GM23338 (cell line): ENCODE measurements at regions not wholly inside any gene's neighbourhood (a gene's known extent, or its start where the extent isn't known, plus 50 kb on each side); places are given as distances from the start of the nearest gene placed in this dataset.

Source experiments
- ATAC-seq: fragments of 200-7000 bp; cut with Tn5 transposase; 3 replicates; pipeline ENCODE4 v1.9.1; 2020
- DNase-seq: peaks from one replicate; pipeline ENCODE4 v3.0.0-alpha.2; 2015; ENCODE audit warnings: low spot score
- H2AFZ ChIP-seq: fragments of 200-600 bp; sonication (generic); 2 replicates; pipeline ENCODE4 v1.8.0; 2016; ENCODE audit warnings: antibody characterized with exemption, mild to moderate bottlenecking, moderate library complexity
- H3F3A ChIP-seq: fragments of 200-600 bp; sonication (generic); replicated peaks from 2 replicates; pipeline ENCODE4 v1.8.0; 2017; ENCODE audit warnings: antibody characterized with exemption, mixed run types, low read depth
- H3K27ac ChIP-seq: fragments of 200-600 bp; sonication (generic); 2 replicates; pipeline ENCODE4 v1.6.1; 2016; ENCODE audit warnings: low read depth
- H3K27me3 ChIP-seq: fragments of 200-600 bp; sonication (generic); 2 replicates; pipeline ENCODE4 v1.8.0; 2016; ENCODE audit warnings: mild to moderate bottlenecking, mixed run types, moderate library complexity; ENCODE audit not compliant: insufficient read depth
- H3K36me3 ChIP-seq: fragments of 200-600 bp; sonication (generic); 2 replicates; pipeline ENCODE4 v1.8.0; 2016; ENCODE audit warnings: mild to moderate bottlenecking; ENCODE audit not compliant: insufficient read depth
- H3K4me1 ChIP-seq: fragments of 200-600 bp; sonication (generic); 2 replicates; pipeline ENCODE4 v1.8.0; 2016; ENCODE audit warnings: mild to moderate bottlenecking, moderate library complexity; ENCODE audit not compliant: insufficient read depth
- H3K4me2 ChIP-seq: fragments of 200-600 bp; sonication (generic); 2 replicates; pipeline ENCODE4 v1.7.1; 2017; ENCODE audit warnings: mixed run types
- H3K4me3 ChIP-seq: fragments of 200-600 bp; sonication (generic); 2 replicates; pipeline ENCODE4 v1.6.1; 2016; ENCODE audit warnings: mixed run types
- H3K79me2 ChIP-seq: fragments of 200-600 bp; sonication (generic); replicated peaks from 2 replicates; pipeline ENCODE4 v1.8.0; 2017; ENCODE audit warnings: mild to moderate bottlenecking; ENCODE audit not compliant: insufficient read depth
- H3K9me2 ChIP-seq: fragments of 200-600 bp; sonication (generic); 2 replicates; pipeline ENCODE4 v1.8.0; 2017; ENCODE audit not compliant: insufficient read depth
- H4K20me1 ChIP-seq: fragments of 200-600 bp; sonication (generic); replicated peaks from 2 replicates; pipeline ENCODE4 v1.8.0; 2017; ENCODE audit warnings: mild to moderate bottlenecking; ENCODE audit not compliant: insufficient read depth
- H3K27ac Mint-ChIP-seq: 2 replicates; pipeline ENCODE4 v1.8.0; 2020; ENCODE audit warnings: inconsistent platforms, mild to moderate bottlenecking, moderate library complexity, mixed read lengths
- H3K27me3 Mint-ChIP-seq: 3 replicates; pipeline ENCODE4 v1.8.0; 2022; ENCODE audit warnings: low read depth, mild to moderate bottlenecking, moderate library complexity, mixed read lengths, inconsistent platforms; ENCODE audit not compliant: insufficient read depth, poor library complexity
- H3K36me3 Mint-ChIP-seq: 3 replicates; pipeline ENCODE4 v1.8.0; 2021; ENCODE audit warnings: low read depth, mild to moderate bottlenecking, inconsistent platforms, moderate library complexity, mixed read lengths
- H3K4me1 Mint-ChIP-seq: 3 replicates; pipeline ENCODE4 v1.8.0; 2020; ENCODE audit warnings: mild to moderate bottlenecking, inconsistent platforms, mixed read lengths
- H3K4me3 Mint-ChIP-seq: 3 replicates; pipeline ENCODE4 v1.8.0; 2021; ENCODE audit warnings: moderate library complexity, mild to moderate bottlenecking, inconsistent platforms, mixed read lengths
- H3K9me3 Mint-ChIP-seq: 3 replicates; pipeline ENCODE4 v1.8.0; 2020; ENCODE audit warnings: moderate library complexity, mild to moderate bottlenecking, inconsistent platforms, mixed read lengths
- CREB1 ChIP-seq: fragments of 250-450 bp; sonication (Bioruptor Pico); IDR thresholded peaks from 2 replicates; pipeline ENCODE4 v1.5.0; 2020; ENCODE audit warnings: low read depth, mild to moderate bottlenecking, moderate library complexity
- CTCF ChIP-seq, 2 experiments: fragments of 200-600 bp in 1 of 2; sonication (generic) in 1 of 2; conservative IDR thresholded peaks; 2 replicates each; pipeline versions ENCODE4 v1.5.1 to v1.6.1; 2016 to 2017; ENCODE audit warnings: antibody characterized with exemption in 2 of 2, low read depth in 2 of 2, mild to moderate bottlenecking in 2 of 2, moderate library complexity in 1 of 2
- ETS1 ChIP-seq: IDR thresholded peaks from 2 replicates; pipeline ENCODE4 v1.6.1; 2016; ENCODE audit warnings: antibody characterized with exemption
- EZH2 ChIP-seq: fragments of 200-600 bp; sonication (generic); IDR thresholded peaks from one replicate; pipeline ENCODE4 v1.8.0; 2017; ENCODE audit warnings: antibody characterized with exemption, mild to moderate bottlenecking, low read depth; ENCODE audit not compliant: unreplicated experiment
- EZH2phosphoT487 ChIP-seq: fragments of 200-600 bp; sonication (generic); IDR thresholded peaks from one replicate; pipeline ENCODE4 v1.8.1; 2018; ENCODE audit warnings: antibody characterized with exemption; ENCODE audit not compliant: unreplicated experiment
- JUNB ChIP-seq: IDR thresholded peaks from one replicate; pipeline ENCODE4 v1.6.1; 2016; ENCODE audit warnings: antibody characterized with exemption; ENCODE audit not compliant: unreplicated experiment
- NANOG ChIP-seq: IDR thresholded peaks from 2 replicates; pipeline ENCODE4 v1.6.1; 2016; ENCODE audit warnings: antibody characterized with exemption, borderline replicate concordance
- POLR2AphosphoS5 ChIP-seq: IDR thresholded peaks from 2 replicates; pipeline ENCODE4 v1.6.1; 2016; ENCODE audit warnings: antibody characterized with exemption, low read depth
- REST ChIP-seq: IDR thresholded peaks from one replicate; pipeline ENCODE4 v1.6.1; 2018; ENCODE audit warnings: antibody characterized with exemption; ENCODE audit not compliant: unreplicated experiment
- STAT1 ChIP-seq: IDR thresholded peaks from one replicate; pipeline ENCODE4 v1.6.1; 2016; ENCODE audit warnings: antibody characterized with exemption; ENCODE audit not compliant: unreplicated experiment
- ZNF114 ChIP-seq: fragments of 250-450 bp; sonication (Bioruptor Pico); IDR thresholded peaks from 2 replicates; pipeline ENCODE4 v1.5.0; 2020; ENCODE audit warnings: mild to moderate bottlenecking, moderate library complexity
- ZNF331 ChIP-seq: fragments of 250-450 bp; sonication (Bioruptor Pico); IDR thresholded peaks from 2 replicates; pipeline ENCODE4 v1.5.0; 2020; ENCODE audit warnings: low read depth, mild to moderate bottlenecking, moderate library complexity
- ZNF462 ChIP-seq: fragments of 250-450 bp; sonication (Bioruptor Pico); IDR thresholded peaks from 2 replicates; pipeline ENCODE4 v1.5.0; 2020; ENCODE audit warnings: mild to moderate bottlenecking, moderate library complexity

- no peak overlapping the region for H3K4me2 ChIP-seq
- no peaks in the 10 kb centered on the region for H3F3A ChIP-seq
Observed at GRCh38 chr5:56527174-56527573, 288.2 kb upstream of the MAP3K1 start.

More at GRCh38 chr5:56527174-56527573, 288.2 kb upstream of the MAP3K1 start:
- DNase-seq (no peak), ATAC-seq (no peak)
- no peak overlapping the region for H3K27ac Mint-ChIP-seq
- Histone ChIP-seq H3K4me1 (no peaks in the 10 kb centered on the region), H4K20me1 (no peaks in the 10 kb centered on the region), H3K4me3 (no peak overlapping the region), H2AFZ (no peak overlapping the region), H3K36me3 (no peaks in the 10 kb centered on the region), H3K27ac (no peak overlapping the region), H3K79me2 (no peaks in the 10 kb centered on the region), H3K9me2 (no peaks in the 10 kb centered on the region), H3K27me3 (no peaks in the 10 kb centered on the region)
- H3K27me3 Mint-ChIP-seq = no peaks in the 10 kb centered on the region
- peaks cover 5% of the 10 kb centered on the region; the same call in 2 of the 3 replicates for H3K4me1 Mint-ChIP-seq
- no peak overlapping the region for H3K4me3 Mint-ChIP-seq
- TF ChIP-seq ZNF331 (CRISPR knock-in tag) (no peak), EZH2phosphoT487 (no peak), ZNF462 (CRISPR knock-in tag) (no peak), CREB1 (CRISPR knock-in tag) (no peak), REST (no peak), NANOG (no peak), ETS1 (no peak), JUNB (no peak), CTCF (conservative IDR thresholded peaks at IDR 0.05; ENCODE audit: low read depth in 2 of 2) (no peak), STAT1 (no peak), ZNF114 (CRISPR knock-in tag) (no peak), EZH2 (no peak), POLR2AphosphoS5 (no peak)
- no peaks in the 10 kb centered on the region; the same call in 2 of the 3 replicates for H3K36me3 Mint-ChIP-seq
- H3K9me3 Mint-ChIP-seq = no peaks in the 10 kb centered on the region
